ENCODE measurements at regions not wholly inside any gene's neighbourhood (a gene's known extent, or its start where the extent isn't known, plus 50 kb on each side); places are given as distances from the start of the nearest gene placed in this dataset.
A peak's percentile ranks its signal among the peaks of the same experiment; 100 is the strongest.

DNA sequence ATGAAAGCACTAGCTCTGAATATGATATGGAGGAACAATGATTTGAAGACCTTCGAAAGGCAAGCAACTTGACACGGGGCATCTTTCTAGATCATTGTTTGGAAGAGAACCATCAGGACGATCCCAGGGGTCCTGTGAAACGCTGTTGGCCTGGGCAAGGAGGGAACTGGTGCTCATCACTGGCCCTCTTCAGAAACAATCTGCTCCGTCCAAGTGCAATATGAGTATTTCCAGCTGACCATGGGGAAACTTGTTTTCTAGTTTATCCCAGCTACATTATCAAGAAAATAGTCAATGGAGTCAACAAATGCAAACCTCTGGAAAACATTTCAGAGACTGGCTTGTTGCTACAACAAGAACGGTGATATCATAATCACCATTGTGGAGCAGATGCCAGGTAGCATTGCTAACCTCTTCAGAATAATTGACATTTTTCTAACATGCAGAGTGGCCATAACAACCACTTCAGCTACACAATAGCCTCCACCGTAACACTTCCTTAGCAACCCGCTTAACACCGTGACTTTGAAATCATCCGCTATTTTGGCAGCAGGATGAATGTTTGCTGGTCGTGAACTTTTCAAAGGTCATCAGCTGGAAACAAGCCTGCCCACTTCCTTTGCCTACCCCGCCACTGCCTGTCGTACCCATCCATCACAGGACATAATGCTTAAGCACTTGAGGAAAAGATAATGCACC is 112.0 kb upstream of the PDE10A start:
- intact Hi-C loops (cut with DNase I): no loop called here
- no peak for DNase-seq
- 28% methylated on average over 13 of the region's 13 CpGs for WGBS, 2 donors

GRCh38 chr6:165770397-165771082 is 107.5 kb upstream of the PDE10A start:
- WGBS, 2 donors: 86 to 88% methylated on average over 14 of the region's 14 CpGs
- H3K27ac ChIP-seq: no peak overlapping the region
- intact Hi-C loops (cut with DNase I): no loop called here
- no peak for DNase-seq
- no peak overlapping the region for H3K4me3 ChIP-seq
- no peaks in the 10 kb centered on the region for H3K36me3 ChIP-seq
- H3K27me3 ChIP-seq: no peaks in the 10 kb centered on the region
- no peaks in the 10 kb centered on the region for H3K4me1 ChIP-seq
- H3K9me3 ChIP-seq: no peaks in the 10 kb centered on the region
- no peak for TF ChIP-seq EP300 (IDR thresholded peaks at IDR 0.05)
- TF ChIP-seq POLR2A (IDR thresholded peaks at IDR 0.05): no peak
- TF ChIP-seq, protein P1, sequence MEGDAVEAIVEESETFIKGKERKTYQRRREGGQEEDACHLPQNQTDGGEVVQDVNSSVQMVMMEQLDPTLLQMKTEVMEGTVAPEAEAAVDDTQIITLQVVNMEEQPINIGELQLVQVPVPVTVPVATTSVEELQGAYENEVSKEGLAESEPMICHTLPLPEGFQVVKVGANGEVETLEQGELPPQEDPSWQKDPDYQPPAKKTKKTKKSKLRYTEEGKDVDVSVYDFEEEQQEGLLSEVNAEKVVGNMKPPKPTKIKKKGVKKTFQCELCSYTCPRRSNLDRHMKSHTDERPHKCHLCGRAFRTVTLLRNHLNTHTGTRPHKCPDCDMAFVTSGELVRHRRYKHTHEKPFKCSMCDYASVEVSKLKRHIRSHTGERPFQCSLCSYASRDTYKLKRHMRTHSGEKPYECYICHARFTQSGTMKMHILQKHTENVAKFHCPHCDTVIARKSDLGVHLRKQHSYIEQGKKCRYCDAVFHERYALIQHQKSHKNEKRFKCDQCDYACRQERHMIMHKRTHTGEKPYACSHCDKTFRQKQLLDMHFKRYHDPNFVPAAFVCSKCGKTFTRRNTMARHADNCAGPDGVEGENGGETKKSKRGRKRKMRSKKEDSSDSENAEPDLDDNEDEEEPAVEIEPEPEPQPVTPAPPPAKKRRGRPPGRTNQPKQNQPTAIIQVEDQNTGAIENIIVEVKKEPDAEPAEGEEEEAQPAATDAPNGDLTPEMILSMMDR (IDR thresholded peaks at IDR 0.05): no peak
- no peak for TF ChIP-seq POLR2AphosphoS5 (IDR thresholded peaks at IDR 0.05)

More for the DNA sequence above, 112.0 kb upstream of the PDE10A start:
- no peaks in the 10 kb centered on the region for H3K9me3 ChIP-seq
- TF ChIP-seq POLR2A (IDR thresholded peaks at IDR 0.05) (no peak), POLR2AphosphoS5 (IDR thresholded peaks at IDR 0.05) (peak in 1 of 4 donors; percentile 15)
- no peaks in the 10 kb centered on the region for H3K36me3 ChIP-seq
- H3K27ac ChIP-seq: no peak overlapping the region
- no peaks in the 10 kb centered on the region for H3K4me1 ChIP-seq
- H3K27me3 ChIP-seq: no peaks in the 10 kb centered on the region
- H3K4me3 ChIP-seq: no peak overlapping the region

DNA sequence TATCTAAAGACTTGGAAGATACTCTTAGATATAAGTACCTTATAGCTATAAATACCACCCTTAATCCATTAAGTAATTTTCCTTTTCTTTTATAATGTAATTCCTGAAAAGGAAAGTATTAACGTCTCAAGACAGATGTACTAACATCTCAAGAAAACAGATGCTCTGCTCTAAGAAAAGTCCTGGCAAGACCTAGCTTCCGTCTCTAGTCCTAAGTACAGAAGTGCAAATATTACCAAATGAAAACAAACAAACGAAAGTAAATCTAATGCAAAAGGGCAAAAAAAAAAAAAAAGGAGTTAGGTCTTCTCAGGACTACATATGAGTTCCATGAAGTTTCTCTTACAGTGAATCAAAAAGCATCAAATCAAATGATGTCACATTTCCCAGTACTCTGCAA is 106.8 kb upstream of the PDE10A start:
- 15 to 56% methylated on average over 3 of the region's 3 CpGs for WGBS, 2 donors
- no peaks in the 10 kb centered on the region for H3K27me3 ChIP-seq
- H3K4me1 ChIP-seq: no peaks in the 10 kb centered on the region
- H3K36me3 ChIP-seq: no peaks in the 10 kb centered on the region
- intact Hi-C loops (cut with DNase I): no loop called here
- no peak for DNase-seq
- TF ChIP-seq, protein P1 (IDR thresholded peaks at IDR 0.05): no peak
- TF ChIP-seq POLR2A (IDR thresholded peaks at IDR 0.05) (no peak), EP300 (IDR thresholded peaks at IDR 0.05) (no peak), POLR2AphosphoS5 (IDR thresholded peaks at IDR 0.05) (no peak)
- no peak overlapping the region for H3K4me3 ChIP-seq
- no peak overlapping the region for H3K27ac ChIP-seq
- no peaks in the 10 kb centered on the region for H3K9me3 ChIP-seq

GRCh38 chr6:165769401-165769800 is 106.4 kb upstream of the PDE10A start:
- WGBS, 2 donors: 67 to 72% methylated on average over 5 of the region's 5 CpGs
- Histone ChIP-seq H3K27me3 (no peaks in the 10 kb centered on the region), H3K36me3 (no peaks in the 10 kb centered on the region), H3K9me3 (no peaks in the 10 kb centered on the region), H3K27ac (no peak overlapping the region), H3K4me1 (no peaks in the 10 kb centered on the region), H3K4me3 (no peak overlapping the region)
- TF ChIP-seq EP300 (IDR thresholded peaks at IDR 0.05): no peak
- no peak for TF ChIP-seq POLR2A (IDR thresholded peaks at IDR 0.05)
- no peak for TF ChIP-seq POLR2AphosphoS5 (IDR thresholded peaks at IDR 0.05)
- TF ChIP-seq, protein P1 (IDR thresholded peaks at IDR 0.05): no peak
- no peak for DNase-seq
- intact Hi-C loops (cut with DNase I): no loop called here

GRCh38 chr6:165768961-165769360 is 105.9 kb upstream of the PDE10A start:
- no peaks in the 10 kb centered on the region for H3K27me3 ChIP-seq
- H3K9me3 ChIP-seq: no peaks in the 10 kb centered on the region
- TF ChIP-seq POLR2A (IDR thresholded peaks at IDR 0.05): no peak
- TF ChIP-seq POLR2AphosphoS5 (IDR thresholded peaks at IDR 0.05): no peak
- TF ChIP-seq EP300 (IDR thresholded peaks at IDR 0.05): no peak
- TF ChIP-seq, protein P1 (IDR thresholded peaks at IDR 0.05): no peak
- intact Hi-C loops (cut with DNase I): no loop called here
- DNase-seq: no peak
- no peaks in the 10 kb centered on the region for H3K36me3 ChIP-seq
- WGBS, 2 donors: 57 to 76% methylated on average over 1 of the region's 1 CpG
- no peak overlapping the region for H3K27ac ChIP-seq
- H3K4me3 ChIP-seq: no peak overlapping the region
- no peaks in the 10 kb centered on the region for H3K4me1 ChIP-seq
